ENCODE measurements at regions not wholly inside any gene's neighbourhood (a gene's known extent, or its start where the extent isn't known, plus 50 kb on each side); places are given as distances from the start of the nearest gene placed in this dataset.

DNA sequence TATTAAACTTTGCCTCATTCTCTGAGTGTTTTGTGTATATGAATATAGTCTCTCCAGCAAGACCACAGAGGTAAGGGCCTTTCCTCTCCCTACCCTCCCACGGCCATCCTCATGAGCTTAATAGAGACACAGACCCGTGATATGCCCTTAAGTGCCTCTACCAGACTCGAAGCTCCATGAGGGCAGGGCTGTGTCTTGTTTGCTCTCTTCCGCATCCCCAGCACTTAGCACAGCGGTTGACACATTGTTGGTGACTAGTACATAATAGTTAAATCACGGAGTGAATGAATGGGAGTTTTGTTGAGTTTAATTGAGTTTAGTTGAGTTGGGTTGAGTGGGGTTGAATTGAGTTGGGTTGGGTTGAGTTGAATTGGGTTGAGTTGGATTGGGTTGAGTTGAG lies 122.3 kb downstream of the ZFP36L2 start:
- DNase-seq (ENCODE audit: low read depth, low spot score): no peak
- H3K4me2 ChIP-seq (ENCODE audit: control insufficient read depth, extremely low read depth, insufficient read depth, low read depth, low read length): no peak overlapping the region
- no peaks in the 10 kb centered on the region for H3K27me3 ChIP-seq (ENCODE audit: control insufficient read depth, extremely low read depth, insufficient read depth, low read length)
- no peaks in the 10 kb centered on the region for H3K9me1 ChIP-seq (ENCODE audit: control insufficient read depth, extremely low read depth, insufficient read depth, low read length)
- H3K9me3 ChIP-seq (ENCODE audit: control insufficient read depth, low read depth, low read length): no peaks in the 10 kb centered on the region
- no peaks in the 10 kb centered on the region for H4K20me1 ChIP-seq (ENCODE audit: control insufficient read depth, extremely low read depth, insufficient read depth, low read length)
- no peak overlapping the region for H3K27ac ChIP-seq (ENCODE audit: control insufficient read depth, insufficient read depth, low read length)
- no peaks in the 10 kb centered on the region for H3K36me3 ChIP-seq (ENCODE audit: control insufficient read depth in 2 of 2, extremely low read depth in 1 of 2, insufficient read depth in 2 of 2, low read length in 2 of 2)
- dilution Hi-C loops (cut with MboI; ENCODE audit: extremely low pct_ligation_motif_present, low sequenced_read_pairs): no loop called here
- H3K9ac ChIP-seq (ENCODE audit: control insufficient read depth, extremely low read depth, insufficient read depth, low read length): no peak overlapping the region
- H3K4me3 ChIP-seq (ENCODE audit: control insufficient read depth in 2 of 3, extremely low read depth in 1 of 3, insufficient read depth in 2 of 3, low read depth in 1 of 3, low read length in 3 of 3): no peak overlapping the region
- no peaks in the 10 kb centered on the region for H3K79me2 ChIP-seq (ENCODE audit: control insufficient read depth, insufficient read depth, low read length)
- no peak for FAIRE-seq
- H3K4me1 ChIP-seq (ENCODE audit: control insufficient read depth, extremely low read depth, insufficient read depth, low read length): peaks cover 34% of the 10 kb centered on the region
- H2AFZ ChIP-seq (ENCODE audit: control insufficient read depth, low read length): no peak overlapping the region
- TF ChIP-seq, protein P1, sequence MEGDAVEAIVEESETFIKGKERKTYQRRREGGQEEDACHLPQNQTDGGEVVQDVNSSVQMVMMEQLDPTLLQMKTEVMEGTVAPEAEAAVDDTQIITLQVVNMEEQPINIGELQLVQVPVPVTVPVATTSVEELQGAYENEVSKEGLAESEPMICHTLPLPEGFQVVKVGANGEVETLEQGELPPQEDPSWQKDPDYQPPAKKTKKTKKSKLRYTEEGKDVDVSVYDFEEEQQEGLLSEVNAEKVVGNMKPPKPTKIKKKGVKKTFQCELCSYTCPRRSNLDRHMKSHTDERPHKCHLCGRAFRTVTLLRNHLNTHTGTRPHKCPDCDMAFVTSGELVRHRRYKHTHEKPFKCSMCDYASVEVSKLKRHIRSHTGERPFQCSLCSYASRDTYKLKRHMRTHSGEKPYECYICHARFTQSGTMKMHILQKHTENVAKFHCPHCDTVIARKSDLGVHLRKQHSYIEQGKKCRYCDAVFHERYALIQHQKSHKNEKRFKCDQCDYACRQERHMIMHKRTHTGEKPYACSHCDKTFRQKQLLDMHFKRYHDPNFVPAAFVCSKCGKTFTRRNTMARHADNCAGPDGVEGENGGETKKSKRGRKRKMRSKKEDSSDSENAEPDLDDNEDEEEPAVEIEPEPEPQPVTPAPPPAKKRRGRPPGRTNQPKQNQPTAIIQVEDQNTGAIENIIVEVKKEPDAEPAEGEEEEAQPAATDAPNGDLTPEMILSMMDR (optimal IDR thresholded peaks at IDR 0.05 in 1 of 3, IDR thresholded peaks at IDR 0.05 in 1 of 3, conservative IDR thresholded peaks at IDR 0.05 in 1 of 3; ENCODE audit: extremely low read depth in 1 of 3, insufficient read depth in 2 of 3, low read length in 3 of 3): no peak
- no peak for TF ChIP-seq EZH2 (IDR thresholded peaks at IDR 0.05; ENCODE audit: low read length)

DNA sequence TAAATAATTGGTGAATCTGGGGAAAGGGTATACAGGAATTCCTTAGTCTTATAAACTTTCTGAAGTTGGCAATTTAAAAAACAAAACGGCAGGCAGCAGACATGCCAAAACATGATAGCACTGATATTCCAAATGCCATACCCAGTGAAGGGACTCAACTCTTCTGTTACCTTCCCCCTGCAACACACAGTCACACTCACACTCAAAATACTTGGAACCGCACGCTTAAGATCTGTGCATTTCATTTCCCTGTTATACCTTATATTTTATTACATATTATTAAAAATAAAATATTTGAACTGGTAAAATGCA lies 123.4 kb downstream of the ZFP36L2 start:
- Histone ChIP-seq H3K4me1 (ENCODE audit: control insufficient read depth, extremely low read depth, insufficient read depth, low read length) (peaks cover 34% of the 10 kb centered on the region), H3K4me2 (ENCODE audit: control insufficient read depth, extremely low read depth, insufficient read depth, low read depth, low read length) (peak overlapping the region; percentile 36), H3K79me2 (ENCODE audit: control insufficient read depth, insufficient read depth, low read length) (no peaks in the 10 kb centered on the region), H3K9me3 (ENCODE audit: control insufficient read depth, low read depth, low read length) (no peaks in the 10 kb centered on the region), H3K9ac (ENCODE audit: control insufficient read depth, extremely low read depth, insufficient read depth, low read length) (no peak overlapping the region), H3K9me1 (ENCODE audit: control insufficient read depth, extremely low read depth, insufficient read depth, low read length) (no peaks in the 10 kb centered on the region), H3K36me3 (ENCODE audit: control insufficient read depth in 2 of 2, extremely low read depth in 1 of 2, insufficient read depth in 2 of 2, low read length in 2 of 2) (no peaks in the 10 kb centered on the region), H3K4me3 (ENCODE audit: control insufficient read depth in 2 of 3, extremely low read depth in 1 of 3, insufficient read depth in 2 of 3, low read depth in 1 of 3, low read length in 3 of 3) (no peak overlapping the region), H3K27ac (ENCODE audit: control insufficient read depth, insufficient read depth, low read length) (peak overlapping the region; percentile 37), H2AFZ (ENCODE audit: control insufficient read depth, low read length) (peak overlapping the region; percentile 93), H4K20me1 (ENCODE audit: control insufficient read depth, extremely low read depth, insufficient read depth, low read length) (no peaks in the 10 kb centered on the region), H3K27me3 (ENCODE audit: control insufficient read depth, extremely low read depth, insufficient read depth, low read length) (no peaks in the 10 kb centered on the region)
- FAIRE-seq (peak; percentile 53), DNase-seq (ENCODE audit: low read depth, low spot score) (no peak)
- TF ChIP-seq, protein P1 (optimal IDR thresholded peaks at IDR 0.05 in 1 of 3, IDR thresholded peaks at IDR 0.05 in 1 of 3, conservative IDR thresholded peaks at IDR 0.05 in 1 of 3; ENCODE audit: extremely low read depth in 1 of 3, insufficient read depth in 2 of 3, low read length in 3 of 3): no peak
- no peak for TF ChIP-seq EZH2 (IDR thresholded peaks at IDR 0.05; ENCODE audit: low read length)
- dilution Hi-C loops (cut with MboI; ENCODE audit: extremely low pct_ligation_motif_present, low sequenced_read_pairs): no loop called here

Measured in keratinocyte (primary cell).